ENCODE measurements at regions not wholly inside any gene's neighbourhood (a gene's known extent, or its start where the extent isn't known, plus 50 kb on each side); places are given as distances from the start of the nearest gene placed in this dataset.

- Mint-ChIP-seq H3K9me3 (no peaks in the 10 kb centered on the region; the same call in 2 of the 3 replicates), H3K4me3 (no peak overlapping the region), H3K27ac (no peak overlapping the region), H3K36me3 (ENCODE audit: low read depth) (no peaks in the 10 kb centered on the region), H3K27me3 (ENCODE audit: insufficient read depth, low read depth, poor library complexity) (no peaks in the 10 kb centered on the region), H3K4me1 (peaks cover 5% of the 10 kb centered on the region; the same call in 2 of the 3 replicates)
- Histone ChIP-seq H3K27me3 (ENCODE audit: insufficient read depth) (no peaks in the 10 kb centered on the region), H3K79me2 (replicated peaks; ENCODE audit: insufficient read depth) (no peaks in the 10 kb centered on the region), H3K4me2 (no peak overlapping the region), H3K4me1 (ENCODE audit: insufficient read depth) (no peaks in the 10 kb centered on the region), H3K4me3 (no peak overlapping the region), H2AFZ (no peak overlapping the region), H3K27ac (ENCODE audit: low read depth) (no peak overlapping the region), H3K9me2 (ENCODE audit: insufficient read depth) (no peaks in the 10 kb centered on the region), H3F3A (replicated peaks; ENCODE audit: low read depth) (no peaks in the 10 kb centered on the region), H3K36me3 (ENCODE audit: insufficient read depth) (no peaks in the 10 kb centered on the region), H4K20me1 (replicated peaks; ENCODE audit: insufficient read depth) (no peaks in the 10 kb centered on the region)
- TF ChIP-seq, protein P1, sequence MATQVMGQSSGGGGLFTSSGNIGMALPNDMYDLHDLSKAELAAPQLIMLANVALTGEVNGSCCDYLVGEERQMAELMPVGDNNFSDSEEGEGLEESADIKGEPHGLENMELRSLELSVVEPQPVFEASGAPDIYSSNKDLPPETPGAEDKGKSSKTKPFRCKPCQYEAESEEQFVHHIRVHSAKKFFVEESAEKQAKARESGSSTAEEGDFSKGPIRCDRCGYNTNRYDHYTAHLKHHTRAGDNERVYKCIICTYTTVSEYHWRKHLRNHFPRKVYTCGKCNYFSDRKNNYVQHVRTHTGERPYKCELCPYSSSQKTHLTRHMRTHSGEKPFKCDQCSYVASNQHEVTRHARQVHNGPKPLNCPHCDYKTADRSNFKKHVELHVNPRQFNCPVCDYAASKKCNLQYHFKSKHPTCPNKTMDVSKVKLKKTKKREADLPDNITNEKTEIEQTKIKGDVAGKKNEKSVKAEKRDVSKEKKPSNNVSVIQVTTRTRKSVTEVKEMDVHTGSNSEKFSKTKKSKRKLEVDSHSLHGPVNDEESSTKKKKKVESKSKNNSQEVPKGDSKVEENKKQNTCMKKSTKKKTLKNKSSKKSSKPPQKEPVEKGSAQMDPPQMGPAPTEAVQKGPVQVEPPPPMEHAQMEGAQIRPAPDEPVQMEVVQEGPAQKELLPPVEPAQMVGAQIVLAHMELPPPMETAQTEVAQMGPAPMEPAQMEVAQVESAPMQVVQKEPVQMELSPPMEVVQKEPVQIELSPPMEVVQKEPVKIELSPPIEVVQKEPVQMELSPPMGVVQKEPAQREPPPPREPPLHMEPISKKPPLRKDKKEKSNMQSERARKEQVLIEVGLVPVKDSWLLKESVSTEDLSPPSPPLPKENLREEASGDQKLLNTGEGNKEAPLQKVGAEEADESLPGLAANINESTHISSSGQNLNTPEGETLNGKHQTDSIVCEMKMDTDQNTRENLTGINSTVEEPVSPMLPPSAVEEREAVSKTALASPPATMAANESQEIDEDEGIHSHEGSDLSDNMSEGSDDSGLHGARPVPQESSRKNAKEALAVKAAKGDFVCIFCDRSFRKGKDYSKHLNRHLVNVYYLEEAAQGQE (IDR thresholded peaks at IDR 0.05; ENCODE audit: unreplicated experiment), result no peak
- TF ChIP-seq, protein P2, sequence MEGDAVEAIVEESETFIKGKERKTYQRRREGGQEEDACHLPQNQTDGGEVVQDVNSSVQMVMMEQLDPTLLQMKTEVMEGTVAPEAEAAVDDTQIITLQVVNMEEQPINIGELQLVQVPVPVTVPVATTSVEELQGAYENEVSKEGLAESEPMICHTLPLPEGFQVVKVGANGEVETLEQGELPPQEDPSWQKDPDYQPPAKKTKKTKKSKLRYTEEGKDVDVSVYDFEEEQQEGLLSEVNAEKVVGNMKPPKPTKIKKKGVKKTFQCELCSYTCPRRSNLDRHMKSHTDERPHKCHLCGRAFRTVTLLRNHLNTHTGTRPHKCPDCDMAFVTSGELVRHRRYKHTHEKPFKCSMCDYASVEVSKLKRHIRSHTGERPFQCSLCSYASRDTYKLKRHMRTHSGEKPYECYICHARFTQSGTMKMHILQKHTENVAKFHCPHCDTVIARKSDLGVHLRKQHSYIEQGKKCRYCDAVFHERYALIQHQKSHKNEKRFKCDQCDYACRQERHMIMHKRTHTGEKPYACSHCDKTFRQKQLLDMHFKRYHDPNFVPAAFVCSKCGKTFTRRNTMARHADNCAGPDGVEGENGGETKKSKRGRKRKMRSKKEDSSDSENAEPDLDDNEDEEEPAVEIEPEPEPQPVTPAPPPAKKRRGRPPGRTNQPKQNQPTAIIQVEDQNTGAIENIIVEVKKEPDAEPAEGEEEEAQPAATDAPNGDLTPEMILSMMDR (conservative IDR thresholded peaks at IDR 0.05; ENCODE audit: low read depth in 2 of 2), result peak; percentile 36 to 45
- no peak for TF ChIP-seq EZH2phosphoT487 (IDR thresholded peaks at IDR 0.05; ENCODE audit: unreplicated experiment)
- peak; percentile 62; the same call in 1 of the 2 replicates for TF ChIP-seq ZNF462 (CRISPR knock-in tag; IDR thresholded peaks at IDR 0.05)
- peak; percentile 74 for DNase-seq (ENCODE audit: low spot score)
- ATAC-seq, result peak; percentile 90
Observed at GRCh38 chr6:113122060-113122459, 735.1 kb upstream of the MARCKS start.
